MCF 10A (cell line): ENCODE measurements at regions not wholly inside any gene's neighbourhood (a gene's known extent, or its start where the extent isn't known, plus 50 kb on each side); places are given as distances from the start of the nearest gene placed in this dataset.

ENCODE experiments used
- BruUV-seq: library from RNA; stranded (reverse); fragments of 400-500 nt; replicated peaks from 2 replicates; lab custom pipeline; 2021; lab: Mats Ljungman, UMichigan
- CTCF ChIA-PET: fragments of 300-600 bp; sonication (Branson Sonifier 250); formaldehyde crosslinking; extraction: SDS; loops from one replicate; lab custom pipeline; 2021; ENCODE audit warnings: antibody characterized with exemption, inconsistent platforms; lab: Yijun Ruan, JAX
- POLR2A ChIA-PET: fragments of 300-600, 350-650 bp; sonication (Branson Sonifier 250); formaldehyde crosslinking; extraction: SDS; loops from one replicate; lab custom pipeline; 2020; ENCODE audit warnings: antibody characterized with exemption, inconsistent platforms; lab: Yijun Ruan, JAX
- DNase-seq: peaks from one replicate; pipeline ENCODE4 v3.0.0-alpha.2; 2018; ENCODE audit not compliant: unreplicated experiment
- H3K27ac Mint-ChIP-seq: one replicate; pipeline ENCODE4 v1.8.0; 2022; ENCODE audit warnings: mild to moderate bottlenecking, low read depth, mixed read lengths; ENCODE audit not compliant: unreplicated experiment
- H3K27me3 Mint-ChIP-seq: one replicate; pipeline ENCODE4 v1.8.0; 2022; ENCODE audit warnings: mixed read lengths; ENCODE audit not compliant: insufficient read depth, unreplicated experiment
- H3K36me3 Mint-ChIP-seq: one replicate; pipeline ENCODE4 v1.8.0; 2022; ENCODE audit warnings: mild to moderate bottlenecking, moderate library complexity, mixed read lengths; ENCODE audit not compliant: insufficient read depth, unreplicated experiment
- H3K4me1 Mint-ChIP-seq: one replicate; pipeline ENCODE4 v1.8.0; 2022; ENCODE audit warnings: mixed read lengths; ENCODE audit not compliant: insufficient read depth, unreplicated experiment
- H3K4me3 Mint-ChIP-seq: one replicate; pipeline ENCODE4 v1.8.0; 2022; ENCODE audit warnings: mild to moderate bottlenecking, moderate library complexity, mixed read lengths; ENCODE audit not compliant: unreplicated experiment
- H3K9me3 Mint-ChIP-seq: one replicate; pipeline ENCODE4 v1.8.0; 2022; ENCODE audit warnings: mixed read lengths; ENCODE audit not compliant: unreplicated experiment
- intact Hi-C: fragments of 100-400 bp; cut with micrococcal nuclease; formaldehyde crosslinking; loops from 2 replicates; pipeline ENCODE4 v1.14.1; 2022
- TF ChIP-seq, protein P1 (sequence below): fragments of 200-600 bp; IDR thresholded peaks from one replicate; pipeline ENCODE4 v1.8.0; 2022; ENCODE audit warnings: antibody characterized with exemption, mild to moderate bottlenecking; ENCODE audit not compliant: unreplicated experiment

DNA sequence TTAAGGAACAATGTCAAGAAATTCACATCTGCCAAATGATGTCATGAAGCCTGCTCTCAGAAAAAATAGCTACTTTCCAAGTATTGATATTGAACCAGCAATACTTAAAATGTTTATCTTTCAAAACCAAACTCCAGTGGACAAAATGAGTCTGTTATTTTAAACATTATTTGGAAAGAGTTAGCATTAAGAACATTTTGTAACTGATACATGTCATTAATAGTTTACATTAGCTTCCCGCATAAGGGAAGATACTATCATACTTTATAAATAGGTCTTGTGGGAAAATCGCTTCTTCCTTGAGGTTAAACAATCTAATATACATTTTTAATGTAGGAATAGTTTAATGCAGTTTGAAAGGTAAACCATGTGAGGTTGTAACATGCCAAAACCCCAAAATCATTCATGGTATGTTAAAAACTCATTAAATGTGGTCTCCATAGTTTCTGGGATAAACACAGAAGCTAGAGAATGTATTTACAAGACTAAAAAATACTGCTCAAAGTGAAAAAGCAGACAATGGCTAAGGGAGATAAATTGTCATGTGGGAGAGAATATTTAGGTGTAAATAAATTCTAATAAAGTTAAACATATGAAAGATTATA lies 73.4 kb upstream of the ATP2B1 start:
- H3K4me3 Mint-ChIP-seq: no peak overlapping the region
- TF ChIP-seq, protein P1, sequence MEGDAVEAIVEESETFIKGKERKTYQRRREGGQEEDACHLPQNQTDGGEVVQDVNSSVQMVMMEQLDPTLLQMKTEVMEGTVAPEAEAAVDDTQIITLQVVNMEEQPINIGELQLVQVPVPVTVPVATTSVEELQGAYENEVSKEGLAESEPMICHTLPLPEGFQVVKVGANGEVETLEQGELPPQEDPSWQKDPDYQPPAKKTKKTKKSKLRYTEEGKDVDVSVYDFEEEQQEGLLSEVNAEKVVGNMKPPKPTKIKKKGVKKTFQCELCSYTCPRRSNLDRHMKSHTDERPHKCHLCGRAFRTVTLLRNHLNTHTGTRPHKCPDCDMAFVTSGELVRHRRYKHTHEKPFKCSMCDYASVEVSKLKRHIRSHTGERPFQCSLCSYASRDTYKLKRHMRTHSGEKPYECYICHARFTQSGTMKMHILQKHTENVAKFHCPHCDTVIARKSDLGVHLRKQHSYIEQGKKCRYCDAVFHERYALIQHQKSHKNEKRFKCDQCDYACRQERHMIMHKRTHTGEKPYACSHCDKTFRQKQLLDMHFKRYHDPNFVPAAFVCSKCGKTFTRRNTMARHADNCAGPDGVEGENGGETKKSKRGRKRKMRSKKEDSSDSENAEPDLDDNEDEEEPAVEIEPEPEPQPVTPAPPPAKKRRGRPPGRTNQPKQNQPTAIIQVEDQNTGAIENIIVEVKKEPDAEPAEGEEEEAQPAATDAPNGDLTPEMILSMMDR: no peak
- H3K9me3 Mint-ChIP-seq: peaks cover 10% of the 10 kb centered on the region
- ChIA-PET CTCF (interaction anchor here (0.6 kb wide), 1 partner anchor 11 kb away, joined by 3 read pairs; no protein-coding TSS in a partner anchor), POLR2A (interaction anchor here (0.6 to 1.3 kb wide), 3 partner anchors 11 to 995 kb away, joined by 3 to 4 read pairs (median 4); no protein-coding TSS in a partner anchor)
- intact Hi-C loops: no loop called here
- H3K27ac Mint-ChIP-seq: no peak overlapping the region
- no peaks in the 10 kb centered on the region for H3K27me3 Mint-ChIP-seq
- no peaks in the 10 kb centered on the region for H3K4me1 Mint-ChIP-seq
- no TSS peak for BruUV-seq
- no peaks in the 10 kb centered on the region for H3K36me3 Mint-ChIP-seq
- no peak for DNase-seq

DNA sequence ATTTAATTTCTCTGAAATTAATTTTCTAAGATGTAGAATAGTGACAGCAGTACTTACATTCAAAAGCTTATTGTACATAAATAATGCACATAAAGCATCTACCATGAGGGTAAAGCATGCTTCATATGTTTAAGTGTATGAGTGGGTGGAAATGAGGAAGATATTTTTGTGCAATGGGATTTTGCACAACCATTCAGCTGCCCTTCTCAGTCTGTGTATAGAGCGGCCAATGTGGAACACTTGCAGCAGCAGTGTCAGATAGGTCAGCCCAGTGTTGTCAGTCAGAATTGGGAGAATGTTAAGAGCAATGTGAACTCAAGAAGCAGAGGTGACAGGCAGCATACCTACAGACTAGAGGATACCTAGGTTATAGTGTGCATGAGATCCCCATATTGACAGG lies 72.5 kb upstream of the ATP2B1 start:
- no peaks in the 10 kb centered on the region for H3K27me3 Mint-ChIP-seq
- no peak overlapping the region for H3K27ac Mint-ChIP-seq
- no TSS peak for BruUV-seq
- H3K4me1 Mint-ChIP-seq: peaks cover 8% of the 10 kb centered on the region
- H3K4me3 Mint-ChIP-seq: no peak overlapping the region
- POLR2A ChIA-PET: interaction anchor here (0.6 kb wide), 1 partner anchor 994 kb away, joined by 4 read pairs; no protein-coding TSS in a partner anchor
- CTCF ChIA-PET: no interaction called here
- DNase-seq: no peak
- H3K9me3 Mint-ChIP-seq: peaks cover 10% of the 10 kb centered on the region
- TF ChIP-seq, protein P1: no peak
- H3K36me3 Mint-ChIP-seq: no peaks in the 10 kb centered on the region
- intact Hi-C loops: no loop called here

DNA sequence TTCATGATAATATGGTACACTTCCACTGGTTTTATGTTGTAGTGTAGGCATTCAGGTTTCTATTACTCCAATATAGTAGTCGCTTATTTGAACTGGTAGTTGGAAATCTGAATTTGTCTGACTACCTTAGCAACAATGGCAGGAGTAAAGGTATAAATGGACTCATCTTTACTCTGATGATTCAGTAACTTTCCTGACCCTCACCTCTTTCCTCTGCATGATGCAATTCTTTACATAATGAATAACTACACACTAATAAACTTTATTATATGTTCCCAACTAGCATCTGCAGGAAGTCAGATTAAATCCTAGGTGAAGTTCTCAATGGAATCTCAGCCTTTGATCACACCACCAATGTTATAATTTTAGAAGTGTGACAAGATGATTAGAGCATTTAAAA lies 70.5 kb upstream of the ATP2B1 start:
- H3K27me3 Mint-ChIP-seq: no peaks in the 10 kb centered on the region
- CTCF ChIA-PET: no interaction called here
- no peak overlapping the region for H3K4me3 Mint-ChIP-seq
- no peaks in the 10 kb centered on the region for H3K36me3 Mint-ChIP-seq
- BruUV-seq: no TSS peak
- no peaks in the 10 kb centered on the region for H3K9me3 Mint-ChIP-seq
- intact Hi-C loops: no loop called here
- H3K4me1 Mint-ChIP-seq: peaks cover 27% of the 10 kb centered on the region
- H3K27ac Mint-ChIP-seq: no peak overlapping the region
- TF ChIP-seq, protein P1: no peak
- POLR2A ChIA-PET: no interaction called here
- DNase-seq: no peak

DNA sequence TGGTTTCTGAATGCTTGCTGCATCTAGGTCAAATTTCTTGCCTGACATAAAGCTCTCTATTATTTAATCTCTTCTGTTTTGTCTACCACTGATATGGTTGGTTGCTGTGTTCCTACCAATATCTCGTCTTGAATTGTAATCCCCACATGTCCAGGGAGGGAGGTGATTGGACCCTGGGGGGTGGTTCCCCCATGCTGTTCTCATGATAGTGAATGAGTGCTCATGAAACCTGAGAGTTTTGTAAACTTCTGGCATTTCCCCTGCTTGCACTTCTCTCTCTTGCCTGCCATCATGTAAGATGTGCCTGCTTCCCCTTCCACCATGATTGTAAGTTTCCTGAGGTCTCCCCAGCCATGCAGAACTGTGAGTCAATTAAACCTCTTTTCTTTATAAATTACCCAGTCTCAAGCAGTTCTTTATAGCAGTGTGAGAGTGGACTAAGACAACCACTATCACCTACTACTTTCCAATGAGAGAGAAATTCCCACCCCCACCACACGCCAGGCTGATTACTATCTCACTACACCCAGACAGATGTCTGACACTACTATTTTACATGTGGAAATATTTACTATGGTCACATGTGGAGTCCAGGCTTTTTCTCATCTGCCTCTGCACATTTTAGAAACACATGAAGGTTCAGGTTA lies 69.2 kb upstream of the ATP2B1 start:
- Mint-ChIP-seq H3K4me1 (peaks cover 28% of the 10 kb centered on the region), H3K27ac (no peak overlapping the region)

More for the DNA sequence above, 69.2 kb upstream of the ATP2B1 start:
- ChIA-PET POLR2A (no interaction called here), CTCF (no interaction called here)
- Mint-ChIP-seq H3K27me3 (no peaks in the 10 kb centered on the region), H3K9me3 (no peaks in the 10 kb centered on the region), H3K36me3 (no peaks in the 10 kb centered on the region), H3K4me3 (no peak overlapping the region)
- TF ChIP-seq, protein P1: no peak
- BruUV-seq: no TSS peak
- no peak for DNase-seq
- intact Hi-C loops: no loop called here
